C1 segment of cervical spinal cord (tissue), 14 donors: ENCODE measurements at regions not wholly inside any gene's neighbourhood (a gene's known extent, or its start where the extent isn't known, plus 50 kb on each side); places are given as distances from the start of the nearest gene placed in this dataset.

Source experiments
- DNase-seq, 14 donors: peaks; one replicate each; lab custom pipeline; 2025; lab: John Stamatoyannopoulos, UW

DNA sequence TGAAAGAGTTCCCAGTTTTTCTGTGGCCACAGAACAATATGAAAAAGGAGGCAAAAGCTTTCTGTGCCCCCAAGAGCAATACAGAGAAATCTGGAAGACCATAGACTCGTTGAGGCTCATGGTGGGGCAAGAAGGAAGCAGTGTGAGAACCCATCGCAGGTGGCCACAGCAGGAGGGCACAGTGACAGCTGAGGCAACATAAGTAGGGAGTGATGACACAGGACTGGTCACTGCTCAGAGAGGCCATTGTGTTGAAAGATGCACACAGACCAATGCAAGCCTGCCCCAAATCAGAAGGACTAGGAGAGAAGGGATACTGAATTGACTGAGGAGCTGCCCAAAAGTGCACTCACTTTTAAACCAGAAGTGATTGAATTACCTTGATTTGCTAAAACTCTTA, 483.6 kb downstream of the EPHA4 start:
- peak in 1 of 14 donors; percentile 59 for DNase-seq

- no peak for DNase-seq
These were observed 476.7 kb downstream of the EPHA4 start for GRCh38 chr2:221095356-221095755.

DNA sequence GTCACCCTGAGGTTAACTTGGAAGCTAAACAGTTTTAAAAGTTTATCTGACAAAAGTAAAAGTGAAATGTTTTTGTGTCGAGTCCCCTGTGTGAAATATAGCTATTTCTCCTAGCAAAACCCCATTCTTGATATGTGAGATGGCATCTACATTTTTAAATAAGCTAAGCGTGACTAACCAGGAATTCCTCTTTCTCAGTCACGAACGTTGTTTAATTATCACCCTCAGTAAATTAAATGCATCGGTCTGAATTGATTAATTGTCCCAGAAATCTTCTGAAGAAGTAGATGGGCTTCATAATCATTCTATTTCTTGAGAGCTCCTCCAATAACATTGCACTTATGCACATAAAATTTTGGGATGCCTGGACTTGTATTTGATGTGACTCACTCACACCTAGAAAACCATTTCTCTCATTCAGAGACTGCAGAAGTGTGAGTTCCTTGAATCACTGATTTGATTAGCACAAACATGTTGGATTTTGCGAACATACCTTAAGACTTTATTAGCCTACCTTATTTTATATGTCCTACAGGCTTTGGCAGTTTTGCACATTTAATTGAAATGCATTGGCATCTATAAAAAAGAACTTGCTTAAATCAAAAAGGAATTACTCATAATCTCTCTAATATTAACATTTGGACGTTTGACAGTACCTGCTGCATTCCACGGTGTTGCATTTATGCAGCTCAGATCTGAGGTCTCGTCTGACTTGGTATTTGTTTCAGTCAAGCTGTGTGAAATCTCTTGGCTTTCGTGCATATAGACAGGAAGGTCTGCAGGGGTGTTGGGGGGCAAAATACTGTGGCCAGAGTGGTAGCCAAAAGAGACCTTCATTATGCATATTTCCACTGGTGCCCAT, 475.2 kb downstream of the EPHA4 start:
- DNase-seq, result peak in 1 of 14 donors; percentile 67

DNA sequence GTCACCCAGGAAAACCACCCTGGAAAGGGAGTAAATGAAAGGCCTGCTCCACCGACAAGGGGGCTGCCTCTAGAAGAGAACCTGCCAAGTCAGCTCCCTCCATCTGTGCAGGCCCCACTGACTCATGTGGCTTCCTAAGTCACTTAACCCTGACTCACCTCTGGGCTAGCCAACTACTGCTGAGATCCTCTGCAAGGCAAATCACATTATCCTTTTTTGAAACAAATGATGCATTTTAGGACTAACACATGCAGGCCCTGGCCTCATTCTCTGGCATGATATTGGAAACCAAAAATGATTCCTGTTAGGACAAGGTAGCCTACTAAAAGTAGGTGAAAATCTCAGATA, 474.6 kb downstream of the EPHA4 start:
- peak in 2 of 14 donors; percentile 2 to 67 for DNase-seq

DNA sequence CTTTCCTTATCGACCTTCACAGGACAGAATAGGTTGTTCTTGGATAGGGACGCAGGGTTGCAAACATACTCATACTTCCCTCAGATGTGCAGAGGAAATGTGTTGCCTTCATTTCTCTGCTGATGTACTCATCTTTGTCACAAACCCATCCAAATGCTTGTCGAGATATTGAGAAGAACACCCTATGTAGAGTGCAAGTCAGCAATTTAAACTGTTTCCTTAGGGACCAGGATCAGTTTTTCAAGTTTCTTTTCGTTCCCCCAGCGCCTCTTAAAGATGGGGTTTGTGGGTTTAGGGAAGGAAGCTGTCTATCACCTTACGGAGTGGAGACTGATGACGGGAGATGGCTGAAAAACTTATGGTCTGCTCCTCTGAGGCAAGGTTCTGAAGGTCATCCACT, 474.2 kb downstream of the EPHA4 start:
- no peak for DNase-seq

DNA sequence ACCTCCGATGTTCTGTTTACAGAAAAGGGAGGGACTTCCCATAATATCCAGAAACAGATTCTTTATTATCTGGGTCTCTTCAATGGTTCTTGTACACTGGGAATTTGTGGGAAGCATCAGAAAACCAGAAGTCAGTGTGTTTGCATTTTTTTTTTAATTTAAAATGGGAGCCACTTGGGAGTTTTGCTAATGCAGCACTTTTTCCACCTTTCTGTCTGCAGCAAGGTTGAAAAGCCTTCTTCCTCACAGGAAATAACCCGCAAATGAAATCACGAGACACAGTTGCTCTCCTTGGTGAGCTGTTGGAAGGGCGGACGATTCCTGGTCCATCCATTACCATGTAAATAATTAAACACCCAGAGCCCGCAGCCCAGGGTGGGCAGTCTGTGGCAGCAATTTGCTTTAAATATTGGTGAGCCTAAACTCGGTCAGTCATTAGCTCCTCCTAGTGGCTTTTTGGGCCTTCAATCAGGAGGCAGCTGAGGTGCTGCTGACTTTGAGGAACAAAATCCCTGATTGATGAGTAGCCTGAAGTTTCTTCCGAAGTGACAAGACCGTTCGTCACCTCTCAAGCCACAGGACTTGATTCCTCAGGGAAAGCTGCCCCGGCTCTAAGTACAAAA, 471.5 kb downstream of the EPHA4 start:
- DNase-seq, result no peak

GRCh38 chr2:221102896-221103688, 469.0 kb downstream of the EPHA4 start:
- DNase-seq, result no peak

DNA sequence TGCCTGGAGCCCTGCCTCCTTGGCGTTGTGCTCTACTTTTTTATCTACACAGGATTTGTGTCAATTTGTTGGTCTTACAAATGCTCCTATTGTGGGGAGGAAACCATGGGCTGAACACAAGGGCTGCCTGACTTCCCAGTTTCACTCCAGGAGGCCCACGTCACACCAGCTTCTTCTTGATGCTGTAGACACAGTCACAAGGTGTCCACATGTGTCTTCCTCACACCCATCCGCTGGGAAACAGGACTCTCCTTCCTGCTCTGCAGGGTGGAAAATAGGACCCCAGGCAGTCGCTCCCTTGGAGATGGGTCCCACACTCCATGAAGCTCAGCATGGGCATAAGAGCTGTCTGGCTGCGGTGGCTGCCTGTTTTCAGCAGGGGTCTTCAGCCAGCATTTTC, 468.2 kb downstream of the EPHA4 start:
- peak in 6 of 14 donors; percentile 8 to 52 (median 26) for DNase-seq

DNA sequence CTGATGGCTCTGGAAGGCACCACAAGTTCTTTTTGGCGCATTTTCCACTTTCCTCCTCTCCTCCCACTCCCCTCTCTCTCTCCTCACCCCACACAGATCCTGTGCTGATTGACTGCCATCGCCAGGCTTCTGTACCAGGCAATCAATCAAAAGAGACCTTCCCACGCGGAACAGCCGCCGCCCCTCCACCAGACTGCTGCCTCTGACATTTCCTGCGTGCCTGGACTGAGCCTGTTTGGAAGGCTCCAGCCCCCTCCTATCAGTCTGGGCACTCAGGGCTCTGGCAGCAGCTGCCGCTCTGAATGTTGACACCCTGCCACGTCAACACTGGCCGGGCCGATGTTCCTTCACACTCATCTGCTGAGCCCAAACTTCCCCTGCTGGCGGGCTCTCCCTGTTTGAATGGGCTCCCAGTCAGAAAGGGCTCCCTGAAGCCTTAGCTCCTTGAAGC, 467.7 kb downstream of the EPHA4 start:
- peak in 12 of 14 donors; percentile 14 to 68 (median 38) for DNase-seq

DNA sequence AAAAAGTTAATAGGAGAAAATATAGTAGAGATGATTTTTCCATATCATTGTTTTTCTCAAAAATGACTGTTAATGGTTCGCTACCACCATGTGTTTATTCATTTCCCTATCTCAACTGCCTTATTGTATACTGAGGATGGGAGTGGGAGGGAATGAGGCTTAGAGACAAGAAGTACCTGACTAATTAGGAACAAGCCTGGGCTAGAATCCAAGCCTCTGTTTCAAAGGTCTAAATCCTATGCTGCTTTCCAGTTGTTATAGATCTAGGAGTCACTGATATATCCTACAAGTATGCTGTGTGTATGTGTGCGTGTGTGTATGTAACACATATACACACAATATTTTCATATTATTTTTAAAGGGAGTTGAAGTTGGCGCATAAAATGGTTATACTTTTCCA, 465.9 kb downstream of the EPHA4 start:
- no peak for DNase-seq

GRCh38 chr2:221107424-221107823, 464.7 kb downstream of the EPHA4 start:
- no peak for DNase-seq

GRCh38 chr2:221109552-221109951, 462.6 kb downstream of the EPHA4 start:
- DNase-seq, result no peak

DNA sequence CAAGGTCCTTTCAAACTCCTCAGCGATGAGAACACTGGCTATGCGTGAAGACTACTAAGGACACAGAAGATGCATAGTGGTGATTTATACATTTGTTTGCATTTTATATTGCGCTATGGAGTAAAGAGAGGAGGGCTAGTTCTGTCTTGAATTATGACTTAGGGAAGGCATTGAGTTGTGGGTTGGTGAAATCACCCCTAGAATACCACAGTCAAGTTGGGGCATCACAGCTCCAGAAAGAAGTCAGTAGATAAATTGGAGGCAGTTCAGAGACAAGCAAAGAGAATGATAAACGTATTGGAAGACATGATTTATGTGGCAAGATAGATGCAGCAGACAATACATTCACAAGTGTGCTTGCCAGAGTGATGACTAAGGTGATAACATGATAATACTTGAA, 460.4 kb downstream of the EPHA4 start:
- DNase-seq, result no peak

DNA sequence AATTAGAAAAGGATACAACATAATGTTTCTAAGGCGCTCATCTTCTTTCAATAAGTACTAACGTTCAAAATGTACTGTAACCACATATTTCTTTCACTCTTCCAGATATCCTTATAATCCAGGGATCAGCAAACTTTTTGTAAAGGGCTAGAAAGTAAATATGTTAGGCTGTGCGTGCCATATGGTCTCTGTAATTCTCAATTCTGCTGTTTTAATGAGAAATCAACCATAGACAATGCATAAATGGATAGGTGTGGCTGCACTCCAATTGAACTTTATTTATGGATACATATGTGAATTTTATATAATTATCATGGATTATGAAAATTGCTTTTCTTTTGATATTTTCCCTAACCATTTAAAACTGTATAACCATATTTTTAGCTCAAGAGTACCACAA, 459.4 kb downstream of the EPHA4 start:
- DNase-seq, result no peak

GRCh38 chr2:221115944-221116343, 456.2 kb downstream of the EPHA4 start:
- DNase-seq, result no peak

DNA sequence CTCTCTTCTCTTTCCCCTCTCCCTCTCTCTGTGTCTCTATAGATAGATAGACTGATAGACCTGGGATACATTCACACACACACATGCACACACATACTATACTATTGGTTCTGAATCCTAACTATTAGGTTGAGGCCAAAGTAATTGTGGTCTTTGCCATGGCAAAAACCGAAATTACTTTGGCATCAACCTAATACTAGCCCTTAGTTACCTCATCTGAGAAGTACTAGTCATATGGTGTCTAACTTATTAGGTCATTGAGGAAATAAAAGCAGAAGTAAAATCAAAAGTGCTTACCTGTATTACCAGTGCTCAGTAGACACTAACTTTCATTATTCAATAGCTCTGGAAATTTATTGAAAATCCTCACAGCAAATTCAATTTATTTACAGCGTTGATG, 451.5 kb downstream of the EPHA4 start:
- DNase-seq, result no peak

DNA sequence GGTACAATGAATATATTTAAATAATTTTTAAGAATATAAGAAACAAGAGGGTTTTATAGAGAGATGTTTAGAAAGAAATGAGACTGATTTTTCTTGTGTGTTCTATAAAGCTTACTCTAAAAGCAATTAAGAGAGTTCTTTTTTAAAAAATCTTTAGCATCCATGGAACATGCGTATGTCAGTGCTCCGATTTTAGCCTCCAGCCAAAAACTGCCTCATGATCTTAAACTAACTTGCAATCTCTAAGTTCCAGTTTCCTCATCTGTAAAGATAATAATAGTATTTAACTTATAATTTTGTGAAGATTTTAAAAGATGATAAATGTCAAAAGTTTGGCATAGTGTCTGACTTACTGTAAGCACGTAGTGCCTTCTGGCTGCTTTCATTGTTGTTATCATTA, 448.7 kb downstream of the EPHA4 start:
- no peak for DNase-seq

GRCh38 chr2:221124532-221125240, 447.4 kb downstream of the EPHA4 start:
- DNase-seq, result peak in 1 of 14 donors; percentile 0

DNA sequence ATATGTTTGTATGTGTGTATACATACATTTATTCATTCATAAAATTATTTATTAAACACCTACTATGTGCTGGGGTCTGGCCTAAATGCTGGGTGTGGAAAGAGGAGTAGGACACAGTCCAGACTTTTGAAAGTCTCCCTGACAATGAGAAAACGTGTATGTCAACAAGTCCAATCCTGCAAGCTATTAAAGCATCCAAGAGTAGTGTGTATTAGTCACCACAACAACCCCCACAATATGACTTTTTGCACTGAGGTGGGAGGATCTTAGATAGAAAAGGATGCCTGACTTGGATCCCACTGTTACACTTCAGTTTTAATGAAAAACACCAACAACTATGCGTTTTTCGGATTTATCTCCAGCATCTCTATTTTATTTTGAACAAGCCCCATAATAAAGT, 446.4 kb downstream of the EPHA4 start:
- no peak for DNase-seq

DNA sequence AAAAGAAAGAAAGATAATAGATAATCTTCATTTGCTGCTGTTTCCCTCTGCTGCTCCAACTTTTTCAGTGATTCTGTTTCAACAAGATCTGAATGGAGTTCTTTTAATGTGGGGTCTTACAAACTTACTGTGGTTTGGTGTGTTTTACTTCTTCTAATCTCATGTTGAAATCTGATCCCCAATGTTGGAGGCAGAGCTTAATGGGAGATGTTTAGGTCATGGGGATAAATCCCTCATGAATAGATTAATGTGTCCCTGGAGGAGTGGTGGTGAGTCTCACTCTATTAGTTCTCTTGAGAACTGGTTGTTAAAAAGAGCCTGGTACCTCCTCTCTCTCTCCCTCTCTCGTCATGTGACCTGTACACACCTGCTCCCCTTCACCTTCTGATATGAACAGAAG, 442.4 kb downstream of the EPHA4 start:
- no peak for DNase-seq

DNA sequence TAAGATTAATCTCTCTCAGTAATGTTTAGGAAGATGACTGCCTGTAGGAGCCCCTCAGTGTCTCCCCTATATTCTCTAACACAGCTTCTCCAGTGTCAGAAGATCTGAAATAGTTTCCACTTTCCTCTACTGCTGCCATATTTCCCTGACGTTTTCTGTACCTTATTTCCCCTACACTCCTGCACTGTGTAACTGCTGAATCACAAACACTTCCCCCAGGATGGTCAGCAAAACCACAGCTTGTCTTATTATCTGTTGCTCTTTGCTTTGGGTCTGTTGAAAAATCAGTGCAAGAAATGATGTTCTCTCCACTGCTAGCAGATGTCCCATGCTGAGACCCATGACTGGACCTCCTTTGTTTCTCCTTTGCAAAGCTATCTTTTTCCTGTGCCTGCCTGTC, 441.7 kb downstream of the EPHA4 start:
- DNase-seq, result no peak

DNA sequence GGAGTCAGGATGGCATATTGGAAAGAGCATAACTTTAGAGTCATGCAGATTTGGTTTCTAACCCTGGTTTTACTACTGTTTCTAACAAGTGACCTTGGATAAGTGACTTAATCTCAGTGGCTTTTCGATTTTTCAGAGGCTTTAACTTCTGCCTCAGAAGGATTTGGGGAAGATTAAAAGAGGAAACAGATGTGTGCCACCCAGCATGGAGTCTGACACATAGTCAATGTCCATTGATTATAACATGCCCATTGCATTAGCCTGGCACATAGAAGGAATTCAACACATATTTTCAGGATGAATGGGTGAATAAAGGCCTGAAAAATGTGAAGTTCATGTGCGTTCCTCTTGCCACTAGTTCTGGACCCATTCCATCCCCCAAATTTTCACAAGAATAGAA, 438.2 kb downstream of the EPHA4 start:
- DNase-seq, result no peak
